SK-N-MC (cell line): ENCODE measurements at regions not wholly inside any gene's neighbourhood (a gene's known extent, or its start where the extent isn't known, plus 50 kb on each side); places are given as distances from the start of the nearest gene placed in this dataset.

Source experiments
- EZH2 ChIP-seq: fragments of 200-600 bp; sonication (generic); IDR thresholded peaks from one replicate; pipeline ENCODE4 v1.6.1; 2017; ENCODE audit warnings: antibody characterized with exemption
- FOXP2 ChIP-seq: optimal IDR thresholded peaks from 2 replicates; pipeline ENCODE3; 2011; ENCODE audit warnings: mild to moderate bottlenecking, moderate library complexity; ENCODE audit not compliant: insufficient read depth; ENCODE audit errors: extremely low read length, control extremely low read depth
- POLR2AphosphoS5 ChIP-seq: IDR thresholded peaks from 2 replicates; pipeline ENCODE4 v1.6.1; 2012; ENCODE audit warnings: mild to moderate bottlenecking, low read depth, low read length, borderline replicate concordance

DNA sequence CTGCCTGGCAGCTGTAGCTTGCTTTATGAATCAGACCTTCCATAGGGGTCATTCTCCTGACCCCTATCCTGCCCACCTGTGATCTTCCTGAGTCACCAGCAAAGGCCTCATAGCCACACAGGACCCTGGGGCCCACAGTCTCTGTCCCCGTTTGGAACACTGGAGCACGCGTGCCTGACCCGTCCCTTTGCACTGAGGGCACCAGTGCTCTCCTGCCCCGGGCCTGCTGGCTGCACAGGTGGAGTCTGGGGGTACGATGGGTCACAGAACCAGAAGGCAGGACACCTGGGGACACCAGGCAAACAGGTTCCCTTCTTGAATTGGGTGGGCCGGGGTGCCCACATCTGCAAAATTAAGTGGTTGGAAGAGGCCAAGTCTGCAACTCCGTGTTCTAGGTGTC, 97.2 kb downstream of the CPZ start:
- no peak for TF ChIP-seq POLR2AphosphoS5
- no peak for TF ChIP-seq EZH2
- TF ChIP-seq FOXP2, result no peak
